Dedifferentiated amniotic fluid mesenchymal stem cell (primary cell): ENCODE measurements at regions not wholly inside any gene's neighbourhood (a gene's known extent, or its start where the extent isn't known, plus 50 kb on each side); places are given as distances from the start of the nearest gene placed in this dataset.
"Not testable (repeated sequence)": the region's sequence is repeated elsewhere in the genome, so short reads cannot be mapped to it uniquely, and the experiment has no call there.

Experiments
- DNase-seq: peaks from one replicate; pipeline ENCODE4 v3.0.0-alpha.2; 2016; ENCODE audit errors: extremely low spot score

DNA sequence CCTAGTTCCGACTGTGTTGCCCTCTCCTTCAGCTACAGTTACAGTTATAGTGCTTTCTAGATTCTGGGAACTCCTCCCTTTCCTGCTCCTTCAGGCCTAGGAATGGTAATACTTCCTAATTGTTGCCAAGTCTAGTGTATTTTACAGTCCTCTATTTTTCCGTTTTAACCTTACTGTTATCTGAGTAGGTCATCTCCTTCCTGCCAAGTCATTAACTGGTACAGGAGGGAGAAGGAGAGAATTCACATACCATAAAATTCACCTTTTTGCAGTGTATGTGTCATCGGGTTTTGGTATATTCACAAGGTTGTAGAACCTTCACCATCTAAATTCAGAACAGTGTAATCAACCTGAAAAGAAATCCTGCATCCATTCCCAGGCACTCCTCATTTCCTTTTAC lies 335.4 kb upstream of the MEF2C start:
- DNase-seq: no peak

DNA sequence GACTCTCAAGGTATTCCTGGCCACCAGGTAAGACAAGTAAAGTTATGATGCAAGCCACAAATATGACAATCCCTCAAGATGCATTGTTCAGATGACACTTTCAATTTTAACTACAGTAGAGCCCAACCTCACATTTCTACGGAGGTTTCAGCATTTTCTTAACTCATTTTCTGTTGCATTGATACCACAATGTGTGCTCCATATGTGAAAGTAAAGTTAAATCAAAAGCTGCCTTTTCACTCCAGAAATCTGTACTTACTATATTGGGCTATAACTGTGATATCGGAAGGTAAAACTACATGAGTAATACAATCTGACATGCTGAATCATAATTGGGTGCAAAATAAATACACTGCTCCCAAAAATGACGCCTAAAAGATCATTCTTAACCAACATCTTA lies 333.6 kb upstream of the MEF2C start:
- no peak for DNase-seq

DNA sequence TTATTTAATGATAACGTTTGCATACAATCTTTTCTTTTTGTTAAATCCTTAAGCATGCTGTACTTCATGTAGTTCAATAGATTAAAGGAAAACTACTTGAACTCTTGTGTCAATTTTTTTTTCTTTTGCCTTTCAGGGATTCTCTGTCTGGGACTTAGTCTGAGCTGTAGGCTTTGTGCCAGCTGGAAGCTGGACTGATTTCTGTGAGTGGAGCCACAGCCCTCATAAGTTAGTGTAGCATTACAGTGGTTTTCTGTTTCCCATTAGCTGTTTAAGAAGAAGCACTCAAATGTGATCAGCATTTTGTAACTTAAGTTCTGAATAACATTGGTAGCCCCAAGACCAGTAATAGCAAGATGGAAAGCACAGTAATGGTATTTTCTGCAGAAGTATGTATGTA lies 330.6 kb upstream of the MEF2C start:
- peak; percentile 74 for DNase-seq

DNA sequence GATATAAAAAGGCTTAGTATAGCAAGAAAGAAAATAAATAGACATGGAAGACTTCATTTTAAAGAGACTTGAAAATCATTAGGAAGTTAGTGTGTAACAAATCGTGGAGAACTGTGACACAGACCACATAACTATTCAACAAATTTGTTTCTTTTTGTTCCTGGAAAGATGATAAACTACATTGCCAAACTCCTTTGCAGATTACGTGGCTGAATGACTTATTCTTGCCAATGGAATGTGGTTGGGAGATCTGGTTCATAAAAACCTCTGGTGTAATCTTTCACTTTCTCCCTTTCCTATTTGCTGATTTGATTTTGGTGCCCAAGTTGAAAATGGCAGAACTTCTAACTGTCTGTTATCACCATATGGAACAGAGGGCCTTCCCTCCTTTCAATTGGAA lies 328.9 kb upstream of the MEF2C start:
- DNase-seq: peak; percentile 75

DNA sequence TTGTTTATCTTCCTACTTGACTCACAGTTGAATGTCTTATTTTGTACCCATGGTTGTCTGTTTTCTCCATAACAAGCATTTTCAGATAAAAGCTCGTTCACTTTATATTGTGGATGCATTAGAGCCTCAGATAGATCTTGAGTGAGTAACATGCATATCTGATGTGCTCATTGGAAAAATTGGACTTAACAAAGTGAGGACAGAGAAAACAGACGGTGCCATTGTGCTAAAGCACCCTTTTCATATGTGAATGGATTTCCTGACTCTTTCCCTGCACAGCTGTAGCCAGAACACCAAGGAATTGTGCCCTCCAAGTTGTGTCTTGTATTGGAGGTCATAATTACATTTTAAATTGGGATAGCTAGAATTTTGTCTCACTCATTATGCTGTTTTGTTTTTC lies 325.8 kb upstream of the MEF2C start:
- DNase-seq: no peak

DNA sequence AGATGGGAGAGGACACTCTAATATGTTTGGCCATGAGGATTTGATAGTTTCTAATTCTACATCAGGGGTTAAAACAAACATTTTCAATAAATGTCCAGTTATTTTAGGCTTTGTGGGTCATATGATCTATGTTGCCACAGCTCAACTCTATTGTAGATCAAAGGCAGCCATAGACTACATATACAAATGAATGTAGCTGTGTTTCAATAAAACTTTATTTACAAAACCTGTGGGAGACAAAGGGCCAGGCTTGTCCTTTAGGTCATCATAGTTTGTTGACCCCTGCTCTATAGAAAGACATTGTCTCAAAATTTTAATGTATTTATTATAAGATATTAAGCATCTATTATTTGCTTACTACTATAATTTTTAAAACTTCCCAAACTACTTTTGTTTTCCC lies 325.4 kb upstream of the MEF2C start:
- no peak for DNase-seq

DNA sequence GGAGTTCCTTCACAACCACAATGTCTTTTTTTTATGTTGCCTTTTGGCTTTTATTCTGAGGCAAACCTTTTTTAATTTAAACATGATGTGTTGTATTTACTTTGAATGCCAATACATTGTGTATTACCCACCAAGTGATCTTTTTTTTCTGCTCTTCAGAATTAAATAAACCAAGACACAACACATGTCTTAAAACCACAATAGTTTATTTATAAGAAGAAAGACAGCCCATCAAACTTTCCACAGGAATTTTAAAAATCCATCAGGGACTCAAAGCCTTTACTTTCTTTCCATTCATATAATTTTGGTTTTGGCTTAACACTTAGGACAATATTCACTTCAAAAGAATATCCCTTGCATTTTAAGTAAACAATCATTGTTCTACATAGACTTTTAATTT lies 321.8 kb upstream of the MEF2C start:
- peak; percentile 60 for DNase-seq

DNA sequence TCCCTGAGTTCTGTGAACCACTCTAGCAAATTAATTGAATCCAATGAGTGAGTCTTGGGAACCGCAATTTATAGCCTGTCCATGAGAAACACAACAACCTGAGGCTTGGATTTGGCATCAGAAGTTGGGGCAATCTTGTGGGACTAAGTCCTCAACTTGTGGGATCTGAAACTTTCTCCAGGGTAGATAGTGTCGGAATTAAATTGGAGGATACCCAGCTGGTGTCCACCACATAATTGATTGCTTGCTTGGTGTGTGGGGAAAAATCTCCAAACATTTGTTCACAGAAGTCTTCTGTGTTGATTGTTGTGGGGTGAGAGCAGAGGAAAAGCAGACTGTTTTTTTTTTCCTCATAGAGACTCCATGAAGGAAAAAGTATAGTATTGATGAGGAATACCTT lies 320.6 kb upstream of the MEF2C start:
- no peak for DNase-seq

DNA sequence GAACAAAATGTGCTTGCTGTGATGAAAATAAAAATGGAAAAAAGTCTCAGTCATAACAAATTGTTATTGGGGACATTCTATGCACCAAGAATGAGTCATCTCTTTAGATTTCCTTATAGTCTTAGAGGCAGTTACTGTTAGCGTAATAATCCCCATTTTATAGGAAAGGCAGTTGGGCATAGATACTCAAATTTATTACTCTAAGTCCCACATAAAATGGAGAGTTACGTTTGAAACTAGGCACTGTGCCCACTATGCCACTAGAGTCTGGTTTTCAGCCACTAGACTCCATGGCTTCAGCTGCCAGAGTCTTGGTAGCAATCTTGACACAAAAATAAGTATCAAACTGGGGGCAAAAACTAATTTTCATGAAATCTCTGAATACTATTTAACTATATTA lies 317.9 kb upstream of the MEF2C start:
- DNase-seq: no peak

DNA sequence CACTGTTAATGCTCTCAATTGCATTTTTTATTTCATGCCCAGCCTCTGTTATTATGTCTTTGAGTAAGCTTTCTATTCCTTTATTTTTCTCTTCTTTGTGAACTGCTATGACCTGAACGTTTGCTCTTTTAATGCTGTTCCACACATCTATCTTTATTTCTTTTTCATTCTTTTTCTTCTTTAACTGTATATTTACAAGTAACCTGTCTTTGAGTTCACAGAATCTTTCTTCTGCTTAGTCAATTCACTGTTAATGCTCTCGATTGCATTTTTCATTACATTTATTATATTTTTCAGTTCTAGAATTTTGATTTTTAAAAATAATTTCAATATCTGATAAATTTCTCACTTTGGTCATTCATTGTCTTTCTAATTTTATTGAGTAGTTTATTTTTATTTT lies 316.3 kb upstream of the MEF2C start:
- no peak for DNase-seq

DNA sequence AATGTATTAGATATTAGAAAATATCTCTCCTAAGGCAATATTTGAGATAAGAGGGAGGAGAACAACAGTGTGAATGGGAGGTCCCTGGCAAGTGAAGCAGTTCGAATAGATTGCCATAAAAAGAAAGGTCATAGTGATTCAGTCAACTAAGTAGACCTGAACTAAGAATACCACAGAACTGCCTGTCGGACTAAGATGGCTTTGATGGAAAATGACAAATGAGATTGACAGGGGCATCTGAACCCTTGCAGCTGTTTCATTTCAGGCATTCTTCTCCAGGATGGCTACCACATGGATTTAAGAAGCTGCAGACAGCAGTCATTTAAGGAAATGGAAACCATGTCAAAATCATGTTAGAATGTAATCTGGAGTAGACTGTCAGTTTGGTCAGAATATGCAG lies 308.4 kb upstream of the MEF2C start:
- no peak for DNase-seq

DNA sequence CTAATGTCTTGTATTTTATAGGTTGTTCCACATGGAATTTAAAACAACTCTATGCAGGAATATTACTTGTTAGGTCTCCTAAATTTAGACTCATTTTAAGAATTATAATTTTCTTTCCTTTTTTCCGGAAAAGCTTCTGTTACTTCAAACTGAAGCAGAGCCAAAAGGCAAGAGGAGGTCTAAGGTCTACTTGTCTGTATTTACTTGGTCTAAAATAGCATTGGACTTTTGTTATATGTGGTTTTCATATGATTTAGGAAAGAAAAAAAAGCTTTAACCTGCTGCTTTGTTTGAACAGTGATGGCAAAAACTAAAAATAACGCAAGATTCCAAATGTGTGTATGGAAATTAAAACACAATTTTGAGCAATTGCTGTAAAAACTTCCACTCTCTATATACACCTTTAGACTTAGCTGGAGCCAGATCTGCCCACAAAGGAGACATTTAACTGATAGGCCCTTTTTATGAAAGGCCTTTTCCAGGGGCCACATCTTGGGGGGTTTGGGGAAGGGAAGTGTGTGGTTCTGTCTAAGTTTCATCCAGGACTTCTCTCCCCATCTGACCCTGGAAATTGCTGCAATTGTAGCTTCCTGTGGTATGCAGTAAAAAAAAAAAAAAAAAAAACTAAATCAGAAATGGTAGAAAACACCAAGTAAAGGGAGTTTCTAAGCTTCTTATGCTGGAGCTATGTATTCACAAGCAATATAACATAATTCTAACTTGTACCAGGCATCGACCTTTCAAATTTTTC lies 307.7 kb upstream of the MEF2C start:
- DNase-seq: no peak

DNA sequence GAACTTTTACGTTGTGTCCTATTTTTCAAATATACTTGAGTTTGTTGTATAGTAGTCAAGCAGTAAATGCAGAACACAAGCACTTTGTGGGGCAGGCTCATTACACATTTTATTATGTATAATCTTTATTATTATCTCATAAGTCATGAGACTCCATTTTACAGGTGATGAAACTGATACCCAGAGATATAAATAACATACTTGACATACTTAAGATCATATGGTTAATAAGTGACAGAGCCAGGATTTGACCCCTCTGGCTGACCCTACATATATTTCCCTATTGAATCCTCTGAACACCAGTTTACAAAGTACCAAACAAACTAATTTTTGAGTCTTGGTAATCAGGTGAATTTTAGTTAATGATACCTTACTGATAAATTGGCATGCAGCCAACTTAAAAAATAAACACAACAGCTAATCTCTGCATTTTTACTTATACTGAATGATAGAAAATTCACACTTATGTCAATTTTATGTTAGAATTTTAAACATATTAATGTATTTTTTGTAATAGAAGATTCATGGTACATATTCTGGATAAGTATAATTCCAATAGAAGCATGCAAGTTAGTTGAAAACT lies 305.0 kb upstream of the MEF2C start:
- DNase-seq: no peak

DNA sequence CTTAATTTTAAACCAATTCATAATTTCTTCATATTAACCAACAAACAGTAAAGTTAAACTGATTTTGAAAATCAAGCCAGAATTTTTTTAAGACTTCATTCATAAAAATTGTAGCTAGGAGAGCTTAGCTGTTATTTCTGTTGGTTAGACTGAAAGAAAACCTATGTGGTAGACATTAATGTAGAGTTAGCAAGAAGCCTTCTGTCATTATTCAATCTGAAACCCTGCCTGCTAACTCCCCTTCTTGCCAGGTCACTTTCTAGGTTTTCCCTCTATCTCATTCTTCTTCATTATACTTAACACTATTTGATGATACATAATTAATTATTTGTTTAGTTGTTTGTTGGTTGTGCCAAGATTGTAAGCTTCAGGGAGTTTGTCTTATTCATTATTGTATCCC lies 304.3 kb upstream of the MEF2C start:
- no peak for DNase-seq

DNA sequence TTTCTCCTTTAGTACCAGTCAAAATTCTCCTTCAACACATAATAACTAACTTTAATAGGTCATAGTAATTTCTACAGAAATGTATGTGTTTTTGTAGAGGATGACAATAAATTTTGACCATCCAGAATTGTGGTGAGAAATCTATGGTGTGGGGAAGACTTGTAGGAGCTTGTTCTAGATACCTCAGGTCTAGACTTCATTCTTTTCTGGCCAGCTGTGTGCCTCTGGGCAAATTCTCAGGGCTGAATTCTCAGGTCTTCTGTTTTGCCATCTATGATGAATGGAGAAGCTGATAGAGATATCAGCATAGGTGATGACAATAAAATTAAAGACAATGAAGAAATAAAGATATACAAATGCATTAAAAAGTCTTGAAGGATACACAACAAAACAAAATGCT lies 298.6 kb upstream of the MEF2C start:
- DNase-seq: no peak

DNA sequence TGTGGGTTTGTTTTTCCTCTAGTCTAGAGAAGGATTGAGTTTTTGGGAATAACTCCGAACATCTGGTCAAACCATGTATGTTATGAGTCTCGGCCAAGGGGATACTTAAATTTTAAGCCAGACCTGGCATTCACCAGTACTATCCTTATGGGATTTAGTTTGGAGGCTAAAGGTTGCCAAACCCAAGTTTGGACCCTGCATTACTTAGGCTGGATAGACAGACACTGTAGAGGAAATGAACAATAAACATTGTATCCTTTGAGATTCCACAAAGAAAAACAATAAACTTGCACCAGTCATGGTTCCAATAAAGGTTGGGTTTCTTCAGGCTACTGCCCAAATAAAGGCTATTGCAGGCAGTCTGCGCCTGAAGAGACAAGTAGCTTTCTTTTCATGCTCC lies 296.7 kb upstream of the MEF2C start:
- no peak for DNase-seq

DNA sequence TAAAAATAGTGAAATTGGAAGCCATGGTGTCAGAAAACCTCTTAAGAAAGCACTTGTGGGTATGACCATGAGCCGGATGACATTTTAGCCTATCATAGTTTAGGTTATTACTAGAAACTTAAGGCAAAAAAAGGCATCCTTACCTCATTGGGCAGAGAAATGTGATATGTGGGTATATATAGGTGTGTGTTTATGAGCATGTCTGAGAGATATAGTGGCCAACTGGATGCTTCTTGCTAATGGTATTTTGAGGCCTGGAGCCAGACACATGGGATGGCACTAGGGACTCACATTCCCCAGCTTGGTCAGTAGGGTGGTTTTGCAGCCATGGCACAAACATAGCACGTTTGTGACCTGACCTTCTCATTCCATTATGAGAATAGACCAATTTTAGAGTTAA lies 295.6 kb upstream of the MEF2C start:
- DNase-seq: no peak

DNA sequence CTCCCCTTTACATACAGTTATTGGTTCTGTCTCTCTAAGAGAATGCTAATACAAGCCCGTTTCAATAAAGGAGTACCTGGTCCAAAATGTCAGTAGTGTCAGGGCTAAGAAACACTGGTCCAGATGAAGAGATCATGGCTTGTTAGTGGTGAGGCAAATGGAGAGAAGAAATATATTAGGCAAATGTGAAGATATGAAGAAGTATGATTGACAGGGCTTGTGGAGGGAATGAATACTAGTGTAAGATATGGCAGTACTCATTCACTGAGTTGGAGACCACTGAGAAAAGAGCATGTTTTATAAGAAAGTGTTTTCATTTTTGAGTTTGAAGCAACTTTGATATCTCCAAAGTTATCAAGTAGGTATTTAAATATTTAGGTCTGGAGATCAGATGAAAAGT lies 290.5 kb upstream of the MEF2C start:
- no peak for DNase-seq

DNA sequence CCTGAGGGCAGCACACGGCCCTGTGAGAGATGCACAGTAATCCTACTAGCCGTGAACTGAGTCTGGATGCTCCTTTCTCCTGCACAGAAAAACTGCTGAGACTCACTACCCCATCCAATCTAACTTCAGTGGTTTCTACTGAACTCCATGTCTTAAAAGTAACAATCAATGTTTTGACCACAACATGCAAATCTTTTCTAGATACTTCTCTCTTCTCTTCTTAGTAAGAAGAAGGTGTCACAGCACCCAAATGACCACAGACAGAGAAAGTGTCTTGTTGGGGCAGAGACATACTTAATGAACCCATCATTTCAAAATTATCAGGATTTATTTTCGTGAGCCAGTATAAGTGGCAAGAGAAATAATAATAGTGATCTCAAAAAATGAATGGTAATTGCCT lies 285.8 kb upstream of the MEF2C start:
- no peak for DNase-seq

DNA sequence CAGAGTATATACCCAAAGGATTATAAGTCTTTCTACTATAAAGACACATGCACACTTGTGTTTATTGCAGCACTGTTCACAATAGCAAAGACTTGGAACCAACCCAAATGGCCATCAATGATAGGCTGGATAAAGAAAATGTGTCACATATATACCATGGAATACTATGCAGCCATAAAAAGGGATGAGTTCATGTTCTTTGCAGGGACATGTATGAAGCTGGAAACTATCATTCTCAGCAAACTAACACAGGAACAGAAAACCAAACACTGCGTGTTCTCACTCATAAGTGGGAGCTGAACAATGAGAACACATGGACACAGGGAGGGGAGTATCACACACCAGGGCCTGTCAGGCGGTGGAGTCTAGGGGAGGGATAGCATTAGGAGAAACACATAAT lies 281.7 kb upstream of the MEF2C start:
- DNase-seq: not testable (repeated sequence)

DNA sequence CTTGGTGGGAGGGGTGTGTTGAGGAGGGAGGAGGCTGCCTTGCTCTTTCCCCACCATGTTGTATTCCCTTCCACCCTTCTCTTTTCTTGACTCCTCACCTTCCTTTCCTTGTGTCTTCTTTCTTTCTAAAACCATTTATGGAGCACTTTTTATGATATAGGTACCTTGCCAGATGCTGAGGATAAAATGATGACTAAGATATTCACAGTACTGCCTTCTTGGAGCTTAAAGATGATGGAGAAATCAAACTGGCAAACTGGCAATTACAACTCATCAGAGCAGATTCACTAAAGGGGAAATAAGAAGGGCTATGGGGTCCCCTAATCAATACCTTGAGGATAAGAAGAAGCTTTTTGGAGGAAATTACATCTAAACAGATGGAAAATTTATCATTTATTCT lies 273.2 kb upstream of the MEF2C start:
- DNase-seq: no peak

DNA sequence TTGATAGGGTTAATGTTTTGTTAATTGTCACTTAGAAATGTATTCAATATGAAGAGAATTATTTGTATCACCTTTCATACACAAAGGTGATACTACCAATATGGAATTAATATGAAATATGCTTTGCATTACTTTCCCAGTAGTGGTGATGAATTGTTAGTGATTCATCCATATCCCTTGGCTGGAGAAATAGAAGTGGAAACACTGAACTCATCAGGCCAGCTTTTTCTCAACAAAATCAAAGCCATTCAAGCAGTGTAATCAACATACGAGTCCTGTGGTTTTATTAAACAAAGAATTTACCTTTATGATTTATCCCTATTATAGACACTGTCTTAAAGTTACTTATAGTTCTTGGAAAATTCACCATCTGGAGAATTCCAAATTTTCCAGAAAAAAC lies 264.0 kb upstream of the MEF2C start:
- no peak for DNase-seq

DNA sequence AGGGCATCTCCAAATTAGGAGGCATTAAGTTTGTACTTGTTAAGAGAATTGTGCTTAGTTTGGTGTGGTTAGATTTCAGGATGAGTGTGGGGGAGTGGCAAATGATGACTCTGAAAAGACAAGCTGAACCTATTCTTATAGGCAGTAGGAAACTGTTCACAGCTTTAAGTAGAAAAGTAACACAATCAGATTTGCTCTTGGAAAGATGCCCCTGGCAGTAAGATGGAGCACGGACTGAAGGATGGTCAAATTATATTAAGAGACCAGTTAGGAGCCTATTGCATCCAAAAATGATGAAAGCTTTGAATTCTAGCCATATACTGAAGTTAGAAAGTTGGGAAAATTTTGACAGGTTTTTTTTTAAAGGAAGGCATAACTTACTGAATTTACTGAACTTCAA lies 254.2 kb upstream of the MEF2C start:
- no peak for DNase-seq

DNA sequence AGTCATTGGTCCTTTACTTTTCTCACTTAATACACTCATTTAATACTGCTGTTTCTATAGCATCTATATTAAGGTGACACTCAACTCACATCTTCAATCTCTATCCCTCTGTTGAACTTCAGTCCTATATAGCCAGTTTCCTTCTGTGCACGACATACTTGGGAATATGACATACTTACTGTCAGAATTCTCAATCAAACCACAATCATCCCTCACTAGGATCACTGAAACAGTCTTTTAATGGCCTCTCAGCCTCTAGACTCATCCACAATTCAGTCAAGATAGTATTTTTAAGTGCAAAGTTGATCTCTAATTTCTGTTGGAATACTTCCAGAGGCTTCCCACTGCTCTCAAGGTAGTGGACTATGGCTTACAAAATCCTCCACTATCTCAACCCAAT lies 251.0 kb upstream of the MEF2C start:
- no peak for DNase-seq
